Smooth muscle cell (in vitro differentiated cells): ENCODE measurements at regions not wholly inside any gene's neighbourhood (a gene's known extent, or its start where the extent isn't known, plus 50 kb on each side); places are given as distances from the start of the nearest gene placed in this dataset.

Experiments used
- DNase-seq: peaks from one replicate; lab custom pipeline; 2025; ENCODE audit not compliant: unreplicated experiment; lab: John Stamatoyannopoulos, UW
- H2AFZ ChIP-seq: fragments of 200-600 bp; sonication (generic); 2 replicates; pipeline ENCODE4 v1.6.0; 2016; ENCODE audit warnings: antibody characterized with exemption, low read depth, mild to moderate bottlenecking
- H3F3A ChIP-seq: fragments of 200-600 bp; sonication (generic); 2 replicates; pipeline ENCODE4 v1.6.0; 2017; ENCODE audit warnings: antibody characterized with exemption, low read depth
- H3K27ac ChIP-seq: fragments of 200-600 bp; sonication (generic); 2 replicates; pipeline ENCODE4 v1.5.1; 2016; ENCODE audit warnings: low read depth, mild to moderate bottlenecking
- H3K27me3 ChIP-seq: fragments of 200-600 bp; sonication (generic); 2 replicates; pipeline ENCODE4 v1.6.1; 2016; ENCODE audit warnings: low read depth, mild to moderate bottlenecking
- H3K36me3 ChIP-seq: fragments of 200-600 bp; sonication (generic); 2 replicates; pipeline ENCODE4 v1.5.1; 2016; ENCODE audit warnings: low read depth
- H3K4me1 ChIP-seq: fragments of 200-600 bp; sonication (generic); 2 replicates; pipeline ENCODE4 v1.5.1; 2016; ENCODE audit warnings: low read depth
- H3K4me2 ChIP-seq: fragments of 200-600 bp; sonication (generic); 2 replicates; pipeline ENCODE4 v1.6.0; 2016; ENCODE audit warnings: mild to moderate bottlenecking
- H3K4me3 ChIP-seq: fragments of 200-600 bp; sonication (generic); 2 replicates; pipeline ENCODE4 v1.5.1; 2016; ENCODE audit warnings: mild to moderate bottlenecking
- H3K79me2 ChIP-seq: fragments of 200-600 bp; sonication (generic); 2 replicates; pipeline ENCODE4 v1.6.0; 2016; ENCODE audit warnings: low read depth, mild to moderate bottlenecking
- H3K9ac ChIP-seq: fragments of 200-600 bp; sonication (generic); 2 replicates; pipeline ENCODE4 v1.6.0; 2016; ENCODE audit warnings: low read depth
- H3K9me3 ChIP-seq: fragments of 200-600 bp; sonication (generic); replicated peaks from 2 replicates; pipeline ENCODE4 v1.5.1; 2016; ENCODE audit warnings: low read depth
- H4K20me1 ChIP-seq: fragments of 200-600 bp; sonication (generic); 2 replicates; pipeline ENCODE4 v1.6.0; 2016; ENCODE audit warnings: low read depth
- WGBS: methylation state at CpG from one replicate; pipeline ENCODE4 v1.1.7; 2016; ENCODE audit warnings: low lambda C conversion rate; 5-methylcytosine and 5-hydroxymethylcytosine counted together
- TF ChIP-seq, protein P1 (sequence below): fragments of 200-600 bp; sonication (generic); IDR thresholded peaks from 2 replicates; pipeline ENCODE4 v1.5.1; 2017; ENCODE audit warnings: borderline replicate concordance, mild to moderate bottlenecking, antibody characterized with exemption; ENCODE audit not compliant: insufficient read depth, poor library complexity, severe bottlenecking

DNA sequence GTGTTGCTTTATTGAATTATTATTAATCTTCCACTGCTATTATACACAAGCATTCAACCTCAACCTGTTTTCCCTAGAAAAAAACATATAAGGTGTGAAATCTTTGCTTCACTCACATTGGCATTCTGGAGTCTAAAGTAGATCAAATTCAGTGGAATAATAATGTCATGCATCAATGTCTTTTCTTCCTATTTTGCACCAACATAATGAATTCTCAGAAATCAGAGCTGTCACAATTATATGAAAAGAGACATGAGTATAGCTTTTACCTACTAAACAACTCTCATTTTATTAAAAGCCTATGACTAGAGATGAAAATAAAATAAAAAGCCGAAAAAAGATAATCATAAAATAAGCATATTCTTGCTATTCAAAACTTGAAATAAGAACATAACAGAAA, 96.3 kb upstream of the QRFPR start:
- no peak overlapping the region for H3K4me2 ChIP-seq
- no peak for DNase-seq
- no peaks in the 10 kb centered on the region for H3K4me1 ChIP-seq
- no peak overlapping the region for H3K27ac ChIP-seq
- no peaks in the 10 kb centered on the region for H4K20me1 ChIP-seq
- no peaks in the 10 kb centered on the region for H3K27me3 ChIP-seq
- H3F3A ChIP-seq: no peaks in the 10 kb centered on the region
- H3K79me2 ChIP-seq: no peaks in the 10 kb centered on the region
- TF ChIP-seq, protein P1, sequence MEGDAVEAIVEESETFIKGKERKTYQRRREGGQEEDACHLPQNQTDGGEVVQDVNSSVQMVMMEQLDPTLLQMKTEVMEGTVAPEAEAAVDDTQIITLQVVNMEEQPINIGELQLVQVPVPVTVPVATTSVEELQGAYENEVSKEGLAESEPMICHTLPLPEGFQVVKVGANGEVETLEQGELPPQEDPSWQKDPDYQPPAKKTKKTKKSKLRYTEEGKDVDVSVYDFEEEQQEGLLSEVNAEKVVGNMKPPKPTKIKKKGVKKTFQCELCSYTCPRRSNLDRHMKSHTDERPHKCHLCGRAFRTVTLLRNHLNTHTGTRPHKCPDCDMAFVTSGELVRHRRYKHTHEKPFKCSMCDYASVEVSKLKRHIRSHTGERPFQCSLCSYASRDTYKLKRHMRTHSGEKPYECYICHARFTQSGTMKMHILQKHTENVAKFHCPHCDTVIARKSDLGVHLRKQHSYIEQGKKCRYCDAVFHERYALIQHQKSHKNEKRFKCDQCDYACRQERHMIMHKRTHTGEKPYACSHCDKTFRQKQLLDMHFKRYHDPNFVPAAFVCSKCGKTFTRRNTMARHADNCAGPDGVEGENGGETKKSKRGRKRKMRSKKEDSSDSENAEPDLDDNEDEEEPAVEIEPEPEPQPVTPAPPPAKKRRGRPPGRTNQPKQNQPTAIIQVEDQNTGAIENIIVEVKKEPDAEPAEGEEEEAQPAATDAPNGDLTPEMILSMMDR: no peak
- no peak overlapping the region for H3K4me3 ChIP-seq
- WGBS: 84% methylated on average over 1 of the region's 1 CpG
- no peaks in the 10 kb centered on the region for H3K36me3 ChIP-seq
- no peak overlapping the region for H2AFZ ChIP-seq
- no peaks in the 10 kb centered on the region for H3K9me3 ChIP-seq
- H3K9ac ChIP-seq: no peak overlapping the region

DNA sequence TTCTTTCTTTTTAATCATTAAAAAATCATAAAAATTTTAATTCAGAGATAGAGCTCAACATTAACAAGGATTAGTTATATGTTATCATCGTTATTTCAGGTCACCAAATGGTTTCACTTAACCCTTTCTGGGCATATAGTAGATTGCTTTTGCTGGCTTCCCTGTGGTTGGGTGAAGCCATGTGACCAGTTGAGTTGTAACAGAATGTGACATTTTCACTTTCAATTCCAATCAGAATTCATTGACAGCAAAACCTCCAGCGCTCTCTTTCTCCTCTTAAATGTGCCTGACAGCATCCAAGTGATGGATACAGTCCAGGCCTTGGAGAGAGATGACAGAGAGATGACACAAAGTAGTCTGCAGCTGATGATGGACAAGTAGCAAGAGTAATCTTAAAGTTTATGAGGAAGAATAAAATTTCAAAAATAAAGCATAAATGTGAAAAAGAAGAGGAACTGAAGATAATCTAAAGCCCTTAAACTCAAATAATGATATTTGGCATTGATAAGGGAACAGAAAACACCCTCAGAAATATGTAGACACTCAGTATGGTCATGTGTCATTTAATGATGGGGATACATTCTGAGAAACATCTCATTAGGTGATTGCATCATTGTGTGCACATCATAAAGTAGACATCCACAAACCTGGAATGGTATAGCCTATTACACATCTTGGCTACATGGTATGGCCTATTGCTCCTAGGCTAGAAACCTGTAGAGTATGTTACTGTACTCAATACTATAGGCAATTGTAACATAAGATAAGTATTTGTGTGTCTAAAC, 92.3 kb upstream of the QRFPR start:
- Histone ChIP-seq H3K27ac (no peak overlapping the region), H2AFZ (no peak overlapping the region), H3K4me1 (no peaks in the 10 kb centered on the region), H3K4me2 (no peak overlapping the region), H3K9ac (no peak overlapping the region), H4K20me1 (no peaks in the 10 kb centered on the region), H3K27me3 (no peaks in the 10 kb centered on the region), H3K9me3 (no peaks in the 10 kb centered on the region), H3F3A (no peaks in the 10 kb centered on the region), H3K36me3 (no peaks in the 10 kb centered on the region), H3K4me3 (no peak overlapping the region), H3K79me2 (no peaks in the 10 kb centered on the region)
- 94% methylated on average over 2 of the region's 2 CpGs for WGBS
- DNase-seq: no peak
- TF ChIP-seq, protein P1: no peak

DNA sequence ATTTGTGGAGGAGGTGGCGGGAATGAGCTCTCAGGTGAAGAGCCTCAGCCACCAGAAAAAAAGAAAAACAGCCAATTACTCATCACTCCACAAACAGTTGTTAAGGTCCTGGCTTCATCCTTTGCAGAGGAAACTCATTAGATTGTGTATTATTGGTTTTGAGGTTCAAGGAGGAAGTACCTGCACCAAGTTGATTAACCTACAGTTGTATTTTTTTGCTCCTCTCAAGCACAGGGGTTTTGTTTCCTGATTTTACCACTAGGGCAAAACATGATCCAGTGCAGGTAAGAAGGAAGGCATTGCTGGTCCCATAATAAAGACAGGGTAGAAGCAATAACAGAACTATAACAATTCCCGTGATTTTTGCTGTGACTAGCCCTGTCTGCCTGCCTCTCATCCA, 84.0 kb upstream of the QRFPR start:
- TF ChIP-seq, protein P1: no peak
- no peak overlapping the region for H3K27ac ChIP-seq
- peak overlapping the region; percentile 13 for H2AFZ ChIP-seq
- H3K79me2 ChIP-seq: no peaks in the 10 kb centered on the region
- H3K4me2 ChIP-seq: no peak overlapping the region
- no peaks in the 10 kb centered on the region for H3K4me1 ChIP-seq
- H3F3A ChIP-seq: no peaks in the 10 kb centered on the region
- no peaks in the 10 kb centered on the region for H3K36me3 ChIP-seq
- H3K9ac ChIP-seq: no peak overlapping the region
- no peak overlapping the region for H3K4me3 ChIP-seq
- no peaks in the 10 kb centered on the region for H3K9me3 ChIP-seq
- DNase-seq: no peak
- 84% methylated on average over 2 of the region's 2 CpGs for WGBS
- no peaks in the 10 kb centered on the region for H4K20me1 ChIP-seq
- H3K27me3 ChIP-seq: no peaks in the 10 kb centered on the region
